NCI-H524 treated with DMSO at 0.1 percent for 48 hours (cell line): ENCODE measurements at regions not wholly inside any gene's neighbourhood (a gene's known extent, or its start where the extent isn't known, plus 50 kb on each side); places are given as distances from the start of the nearest gene placed in this dataset.
"Not testable (repeated sequence)": the region's sequence is repeated elsewhere in the genome, so short reads cannot be mapped to it uniquely, and the experiment has no call there.

Experiments used
- DNase-seq: peaks from one replicate; lab custom pipeline; 2025; lab: John Stamatoyannopoulos, UW

- no peak for DNase-seq
These were observed 169.6 kb downstream of the EVX1 start for GRCh38 chr7:27412164-27412563.

DNA sequence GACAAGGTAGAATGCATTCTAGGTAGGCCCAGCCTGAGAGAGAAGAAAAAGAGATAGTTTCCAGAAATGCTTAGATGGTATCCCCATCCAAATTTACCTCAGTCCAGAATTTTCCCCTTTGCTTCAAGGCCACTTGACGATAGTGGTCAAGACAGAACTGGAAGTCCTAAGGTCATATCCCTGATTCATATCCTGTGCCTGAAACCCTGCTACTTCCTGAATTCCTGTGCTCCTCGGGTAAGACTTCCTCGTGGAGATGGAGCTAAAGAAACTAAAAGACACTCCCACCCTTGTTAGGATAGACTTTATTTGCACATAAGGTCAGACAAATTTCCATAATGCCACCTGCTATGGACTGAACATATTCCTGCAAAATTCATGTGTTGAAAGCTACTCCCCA is 175.9 kb downstream of the EVX1 start:
- no peak for DNase-seq

DNA sequence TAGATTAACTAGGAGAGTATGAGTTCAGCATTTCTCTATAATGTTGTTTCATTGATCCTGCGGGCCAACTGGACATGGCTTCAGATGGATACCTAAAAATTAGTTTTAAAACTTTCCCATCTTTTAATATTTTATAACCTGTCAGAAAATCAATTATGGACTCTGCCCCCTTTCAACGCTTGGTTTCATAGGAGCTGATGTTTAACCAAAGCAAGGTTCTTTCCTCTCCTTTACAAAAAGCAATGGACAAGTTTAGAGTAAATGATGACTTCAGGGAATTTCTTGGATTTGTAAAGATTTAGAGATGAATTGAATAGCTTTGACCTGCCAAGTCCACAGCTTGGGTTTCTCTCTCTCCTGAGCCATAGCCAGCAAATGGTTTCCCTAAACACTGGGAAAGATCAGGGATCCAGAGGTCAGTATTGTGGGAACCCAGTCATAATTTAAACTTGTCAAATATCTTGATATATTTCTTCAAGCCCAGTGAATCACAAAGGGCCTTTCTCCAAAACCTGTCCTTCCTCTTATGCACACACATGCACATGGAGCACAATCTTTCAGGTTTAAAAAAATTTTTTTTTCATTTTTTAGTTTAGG is 177.1 kb downstream of the EVX1 start:
- no peak for DNase-seq

GRCh38 chr7:27420702-27421101 is 178.1 kb downstream of the EVX1 start:
- no peak for DNase-seq

GRCh38 chr7:27423290-27423689 is 180.7 kb downstream of the EVX1 start:
- DNase-seq, result no peak

GRCh38 chr7:27423821-27424220 is 181.2 kb downstream of the EVX1 start:
- DNase-seq, result no peak

GRCh38 chr7:27424231-27424630 is 181.6 kb downstream of the EVX1 start:
- DNase-seq, result no peak

DNA sequence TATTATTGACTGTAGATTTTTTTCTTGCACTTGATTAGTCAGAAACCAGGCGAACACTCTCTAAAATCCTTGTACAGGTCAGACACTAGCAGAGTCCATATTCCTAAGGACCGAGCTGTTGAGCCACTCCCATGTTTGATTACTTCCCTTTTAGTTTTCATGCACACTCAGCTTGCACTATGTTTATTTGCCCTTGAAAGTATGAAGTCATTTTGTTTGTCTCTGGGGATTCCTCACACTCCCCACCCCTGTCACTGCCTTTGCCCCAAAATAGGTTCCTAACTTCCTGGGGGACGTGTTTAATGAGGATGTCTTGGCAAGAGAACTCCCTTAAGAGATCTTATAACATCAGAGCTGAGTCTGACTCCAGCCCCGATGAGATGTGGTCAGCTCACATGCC is 182.1 kb downstream of the EVX1 start:
- no peak for DNase-seq

- DNase-seq, result no peak
These were observed 184.8 kb downstream of the EVX1 start for GRCh38 chr7:27427416-27427815.

DNA sequence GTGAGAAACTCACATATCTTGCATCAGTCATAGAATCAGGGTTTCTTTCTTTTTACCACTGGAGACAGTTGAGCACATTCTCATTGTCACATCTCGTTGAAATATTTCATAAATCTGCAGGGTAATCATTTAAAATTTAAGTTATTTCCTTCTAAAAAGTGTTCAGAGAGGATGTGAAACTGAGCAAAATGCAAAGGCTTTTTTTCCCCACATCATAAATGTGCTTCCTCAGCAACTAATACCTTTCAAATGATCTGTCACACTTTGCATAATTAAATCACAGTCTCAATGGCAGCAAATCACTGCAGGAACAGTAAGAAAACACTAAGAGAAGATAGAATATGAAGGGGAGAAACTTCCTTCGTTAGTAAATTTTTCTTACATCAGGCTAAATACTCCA is 187.5 kb downstream of the EVX1 start:
- no peak for DNase-seq

DNA sequence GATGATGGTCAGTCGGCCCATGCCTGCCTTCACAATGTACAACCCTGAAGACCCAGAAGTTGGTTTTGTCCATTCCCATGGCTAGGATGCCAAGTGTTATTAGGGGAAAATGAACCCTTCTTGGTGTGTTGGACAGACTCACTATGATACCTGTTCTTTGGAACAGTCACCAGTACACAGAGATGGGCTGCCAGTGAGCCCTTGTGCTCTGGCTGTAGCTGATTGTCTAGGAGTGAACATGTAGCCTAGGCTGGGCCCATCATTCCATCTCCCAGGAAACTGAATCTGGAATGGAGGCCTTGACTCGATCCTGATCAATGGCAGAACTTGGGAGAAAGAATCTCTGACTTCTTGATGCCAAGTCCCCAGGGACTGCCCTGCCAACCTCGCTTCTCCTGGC is 188.9 kb downstream of the EVX1 start:
- no peak for DNase-seq

GRCh38 chr7:27433581-27433980 is 191.0 kb downstream of the EVX1 start:
- DNase-seq, result no peak

- no peak for DNase-seq
These were observed 192.3 kb downstream of the EVX1 start for GRCh38 chr7:27434756-27435400.

GRCh38 chr7:27435461-27435860 is 192.9 kb downstream of the EVX1 start:
- no peak for DNase-seq

DNA sequence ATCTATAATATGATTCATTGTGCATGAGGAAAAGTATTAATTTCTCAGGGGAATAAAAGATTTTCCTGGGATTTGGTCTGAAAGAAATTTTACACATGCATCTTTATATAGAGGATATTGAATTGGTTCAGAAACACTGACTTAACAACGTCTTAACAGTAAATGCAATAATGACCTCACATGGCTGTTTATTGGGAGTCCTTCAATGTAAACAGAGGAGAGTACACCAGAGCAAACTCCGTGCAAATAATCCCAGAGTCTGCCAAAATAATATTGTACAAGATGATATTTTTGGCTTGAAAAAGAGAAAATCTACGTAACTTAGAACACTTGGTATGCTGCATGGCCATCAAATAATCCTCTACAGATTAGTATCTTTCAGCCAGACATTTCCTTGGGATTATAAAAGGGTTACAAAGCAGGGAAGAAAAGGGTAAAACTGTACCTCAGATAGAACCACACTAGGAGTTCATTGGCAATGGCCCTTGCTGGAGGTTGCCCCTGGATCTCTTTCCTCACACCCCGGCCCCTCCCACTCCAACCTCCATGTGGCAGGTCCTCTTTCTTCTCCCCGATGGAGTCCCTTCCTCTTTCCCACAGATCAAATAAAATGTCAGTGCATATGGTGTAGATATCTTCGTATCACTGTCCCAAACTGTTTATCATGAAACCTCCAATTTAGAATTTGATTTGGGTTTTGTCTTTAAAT is 196.4 kb downstream of the EVX1 start:
- DNase-seq, result no peak

- DNase-seq, result no peak
These were observed 199.9 kb downstream of the EVX1 start for GRCh38 chr7:27442455-27442854.

GRCh38 chr7:27449046-27449445 is 206.4 kb downstream of the EVX1 start:
- not testable (repeated sequence) for DNase-seq

GRCh38 chr7:27453702-27454405 is 208.8 kb downstream of the HIBADH start:
- no peak for DNase-seq

DNA sequence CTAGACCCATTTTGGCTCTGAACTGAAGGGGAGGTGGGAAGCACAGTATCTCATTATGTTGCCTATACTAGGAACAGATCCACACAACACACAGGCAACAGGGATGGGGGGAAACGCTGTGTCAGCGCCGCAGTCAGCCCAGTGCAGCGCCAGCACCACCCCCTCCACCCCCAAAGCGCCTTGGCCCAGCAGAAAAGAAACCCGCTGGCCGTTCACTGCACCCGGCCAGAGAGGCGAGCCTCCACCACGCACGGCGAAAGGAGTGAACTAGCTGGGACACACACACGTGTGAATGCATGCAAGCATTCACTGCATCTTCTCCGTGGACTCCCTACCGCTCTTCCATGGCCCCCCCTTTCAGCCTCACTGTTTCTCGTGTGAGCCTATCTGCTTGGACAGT is 205.6 kb downstream of the HIBADH start:
- DNase-seq, result not testable (repeated sequence)

DNA sequence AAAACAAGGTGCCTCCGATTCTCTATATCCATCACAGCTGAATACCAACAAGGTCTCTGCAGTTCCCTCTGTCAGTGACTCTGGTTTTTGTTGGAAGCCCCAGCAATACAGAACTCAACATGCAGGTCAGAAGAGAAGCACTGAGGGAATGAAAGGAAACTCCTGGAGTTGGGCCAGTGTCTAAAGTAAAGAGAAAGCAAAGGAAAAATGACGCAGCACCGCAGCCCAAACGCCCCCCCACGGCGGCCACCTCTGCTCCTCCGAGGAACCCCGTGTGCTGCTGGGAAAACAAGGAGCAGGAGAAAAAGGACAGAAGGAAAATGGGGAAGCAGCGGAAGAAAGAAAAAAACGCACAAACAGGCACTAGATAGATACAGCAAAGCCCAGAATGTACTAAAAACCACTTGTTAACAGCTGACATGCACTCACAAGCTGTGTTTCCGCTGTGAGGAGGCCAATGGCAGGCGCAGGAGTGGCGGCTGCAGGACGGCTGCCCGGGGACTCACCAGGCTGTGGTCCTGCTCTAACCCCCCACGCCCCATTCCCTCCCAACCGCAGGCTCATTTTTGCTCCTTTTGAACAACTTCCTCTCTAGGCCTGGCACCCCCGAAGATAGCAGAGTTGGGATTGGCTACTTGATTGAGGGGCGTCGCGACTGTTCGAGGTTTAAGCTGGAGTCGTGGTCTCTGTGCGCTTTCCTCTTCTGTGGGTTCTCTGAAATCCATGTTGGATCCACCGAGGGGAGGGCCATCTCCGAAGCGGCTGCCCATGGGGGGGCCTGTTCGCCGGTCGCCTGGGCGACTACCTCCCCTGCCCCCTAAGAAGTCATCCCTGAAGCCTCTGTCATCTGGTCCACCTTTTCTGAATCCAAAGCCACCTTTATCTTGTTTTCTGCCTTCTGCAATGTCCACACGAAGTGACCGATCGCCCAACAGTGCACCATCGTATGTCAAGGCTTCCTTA is 204.8 kb downstream of the HIBADH start:
- not testable (repeated sequence) for DNase-seq

DNA sequence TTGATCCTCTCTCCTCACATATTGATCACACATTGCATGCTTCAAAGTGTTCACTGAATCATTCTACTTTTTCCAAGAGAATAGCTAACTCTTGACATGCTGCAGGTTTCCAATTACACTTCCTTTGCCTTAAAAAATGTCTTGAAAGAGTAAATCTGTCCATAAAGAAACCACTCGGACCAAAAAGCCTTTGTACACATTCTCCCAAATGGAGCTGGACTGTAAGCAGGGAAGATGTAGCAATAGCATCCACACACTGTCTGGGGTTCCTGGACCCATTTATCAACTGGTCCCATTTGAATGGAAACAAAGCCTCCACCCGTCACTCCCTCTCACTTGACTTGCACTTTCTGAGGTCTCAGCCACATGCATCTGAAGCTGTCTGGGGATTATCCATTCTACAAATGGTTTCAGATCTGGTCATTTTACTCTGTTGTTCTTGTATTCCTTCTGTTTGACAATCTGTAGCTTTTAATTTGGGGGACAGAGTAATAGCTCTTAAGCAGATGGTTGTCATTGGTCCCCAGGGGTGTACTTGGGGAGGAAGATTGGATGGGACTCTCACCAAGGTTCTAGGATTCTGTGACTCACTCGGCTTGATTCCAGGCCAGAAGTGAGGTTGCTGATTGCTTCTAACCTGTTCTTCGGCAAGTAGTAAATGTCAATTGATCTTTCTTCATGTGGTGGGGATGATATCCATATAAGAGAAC is 203.5 kb downstream of the HIBADH start:
- DNase-seq, result no peak
